HEK293 (cell line): ENCODE measurements at regions not wholly inside any gene's neighbourhood (a gene's known extent, or its start where the extent isn't known, plus 50 kb on each side); places are given as distances from the start of the nearest gene placed in this dataset.

ENCODE experiments used
- MEIS1 ChIP-seq: sonication (generic); formaldehyde crosslinking; IDR thresholded peaks from 2 replicates; pipeline ENCODE4 v1.8.1; 2022; ENCODE audit warnings: missing genetic modification reagents, mild to moderate bottlenecking, borderline replicate concordance
- MZF1 ChIP-seq: fragments of 450-650 bp; formaldehyde crosslinking; IDR thresholded peaks from 2 replicates; pipeline ENCODE4 v1.5.1; 2017; ENCODE audit warnings: missing biosample characterization, missing genetic modification characterization, borderline replicate concordance
- YY1 ChIP-seq: fragments of 450-650 bp; formaldehyde crosslinking; IDR thresholded peaks from 2 replicates; pipeline ENCODE4 v1.5.1; 2018; ENCODE audit warnings: missing biosample characterization, missing genetic modification characterization
- ZNF23 ChIP-seq: fragments of 450-650 bp; formaldehyde crosslinking; IDR thresholded peaks from 2 replicates; pipeline ENCODE4 v1.5.1; 2016; ENCODE audit warnings: missing biosample characterization, missing genetic modification characterization, borderline replicate concordance
- ZNF24 ChIP-seq: fragments of 450-650 bp; formaldehyde crosslinking; IDR thresholded peaks from 2 replicates; pipeline ENCODE4 v1.5.1; 2016; ENCODE audit warnings: missing biosample characterization, missing genetic modification characterization
- ZNF37A ChIP-seq: fragments of 450-650 bp; IDR thresholded peaks from 2 replicates; pipeline ENCODE4 v1.5.1; 2018; ENCODE audit warnings: missing biosample characterization, missing genetic modification characterization
- ZNF639 ChIP-seq: fragments of 450-650 bp; formaldehyde crosslinking; IDR thresholded peaks from 2 replicates; pipeline ENCODE4 v1.5.1; 2016; ENCODE audit warnings: missing biosample characterization, missing genetic modification characterization
- ZNF692 ChIP-seq: fragments of 450-650 bp; formaldehyde crosslinking; IDR thresholded peaks from 2 replicates; pipeline ENCODE4 v1.5.1; 2016; ENCODE audit warnings: missing biosample characterization, missing genetic modification characterization
- TF ChIP-seq, protein P1 (sequence below): fragments of 450-650 bp; formaldehyde crosslinking; IDR thresholded peaks from 2 replicates; pipeline ENCODE4 v1.5.1; 2016; ENCODE audit warnings: missing biosample characterization, missing genetic modification characterization, low read depth
- TF ChIP-seq, protein P2 (sequence below): fragments of 450-650 bp; formaldehyde crosslinking; IDR thresholded peaks from 2 replicates; pipeline ENCODE4 v1.5.1; 2016; ENCODE audit warnings: missing biosample characterization, missing genetic modification characterization

- no peak for TF ChIP-seq ZNF37A (tag by site-specific recombination)
- TF ChIP-seq, protein P1, sequence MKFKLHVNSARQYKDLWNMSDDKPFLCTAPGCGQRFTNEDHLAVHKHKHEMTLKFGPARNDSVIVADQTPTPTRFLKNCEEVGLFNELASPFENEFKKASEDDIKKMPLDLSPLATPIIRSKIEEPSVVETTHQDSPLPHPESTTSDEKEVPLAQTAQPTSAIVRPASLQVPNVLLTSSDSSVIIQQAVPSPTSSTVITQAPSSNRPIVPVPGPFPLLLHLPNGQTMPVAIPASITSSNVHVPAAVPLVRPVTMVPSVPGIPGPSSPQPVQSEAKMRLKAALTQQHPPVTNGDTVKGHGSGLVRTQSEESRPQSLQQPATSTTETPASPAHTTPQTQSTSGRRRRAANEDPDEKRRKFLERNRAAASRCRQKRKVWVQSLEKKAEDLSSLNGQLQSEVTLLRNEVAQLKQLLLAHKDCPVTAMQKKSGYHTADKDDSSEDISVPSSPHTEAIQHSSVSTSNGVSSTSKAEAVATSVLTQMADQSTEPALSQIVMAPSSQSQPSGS (tag by site-specific recombination) = no peak
- TF ChIP-seq ZNF24 = no peak
- TF ChIP-seq, protein P2, sequence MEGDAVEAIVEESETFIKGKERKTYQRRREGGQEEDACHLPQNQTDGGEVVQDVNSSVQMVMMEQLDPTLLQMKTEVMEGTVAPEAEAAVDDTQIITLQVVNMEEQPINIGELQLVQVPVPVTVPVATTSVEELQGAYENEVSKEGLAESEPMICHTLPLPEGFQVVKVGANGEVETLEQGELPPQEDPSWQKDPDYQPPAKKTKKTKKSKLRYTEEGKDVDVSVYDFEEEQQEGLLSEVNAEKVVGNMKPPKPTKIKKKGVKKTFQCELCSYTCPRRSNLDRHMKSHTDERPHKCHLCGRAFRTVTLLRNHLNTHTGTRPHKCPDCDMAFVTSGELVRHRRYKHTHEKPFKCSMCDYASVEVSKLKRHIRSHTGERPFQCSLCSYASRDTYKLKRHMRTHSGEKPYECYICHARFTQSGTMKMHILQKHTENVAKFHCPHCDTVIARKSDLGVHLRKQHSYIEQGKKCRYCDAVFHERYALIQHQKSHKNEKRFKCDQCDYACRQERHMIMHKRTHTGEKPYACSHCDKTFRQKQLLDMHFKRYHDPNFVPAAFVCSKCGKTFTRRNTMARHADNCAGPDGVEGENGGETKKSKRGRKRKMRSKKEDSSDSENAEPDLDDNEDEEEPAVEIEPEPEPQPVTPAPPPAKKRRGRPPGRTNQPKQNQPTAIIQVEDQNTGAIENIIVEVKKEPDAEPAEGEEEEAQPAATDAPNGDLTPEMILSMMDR = no peak
- no peak for TF ChIP-seq ZNF23
- no peak for TF ChIP-seq ZNF639
- TF ChIP-seq YY1 (tag by site-specific recombination) = no peak
- no peak for TF ChIP-seq ZNF692 (tag by site-specific recombination)
- TF ChIP-seq MEIS1 = no peak
- TF ChIP-seq MZF1 (tag by site-specific recombination) = no peak
Measured at GRCh38 chr4:125911481-125911880, 596.7 kb downstream of the FAT4 start.
